NCI-H510A (cell line): ENCODE measurements at regions not wholly inside any gene's neighbourhood (a gene's known extent, or its start where the extent isn't known, plus 50 kb on each side); places are given as distances from the start of the nearest gene placed in this dataset.

Experiments
- DNase-seq: peaks from one replicate; lab custom pipeline; 2025; lab: John Stamatoyannopoulos, UW

GRCh38 chr2:83650898-83651297 is 808.2 kb downstream of the SUCLG1 start:
- no peak for DNase-seq

- no peak for DNase-seq
Observed at GRCh38 chr2:83650161-83650560, 808.9 kb downstream of the SUCLG1 start.

GRCh38 chr2:83640506-83640905 is 818.6 kb downstream of the SUCLG1 start:
- no peak for DNase-seq

GRCh38 chr2:83633423-83633822 is 825.7 kb downstream of the SUCLG1 start:
- DNase-seq, result no peak

GRCh38 chr2:83630351-83630750 is 828.7 kb downstream of the SUCLG1 start:
- no peak for DNase-seq

- DNase-seq, result no peak
Observed at GRCh38 chr2:83615511-83615910, 843.6 kb downstream of the SUCLG1 start.

- no peak for DNase-seq
Observed at GRCh38 chr2:83613178-83613577, 845.9 kb downstream of the SUCLG1 start.

GRCh38 chr2:83602753-83603152 is 856.3 kb downstream of the SUCLG1 start:
- DNase-seq, result no peak

GRCh38 chr2:83596592-83597282 is 862.3 kb downstream of the SUCLG1 start:
- no peak for DNase-seq

- DNase-seq, result no peak
Observed at GRCh38 chr2:83595926-83596325, 863.2 kb downstream of the SUCLG1 start.

GRCh38 chr2:83595121-83595690 is 863.9 kb downstream of the SUCLG1 start:
- no peak for DNase-seq

- no peak for DNase-seq
Observed at GRCh38 chr2:83594241-83595120, 864.6 kb downstream of the SUCLG1 start.

- no peak for DNase-seq
Observed at GRCh38 chr2:83587309-83587708, 871.8 kb downstream of the SUCLG1 start.

GRCh38 chr2:83585250-83585649 is 873.8 kb downstream of the SUCLG1 start:
- DNase-seq, result no peak

- DNase-seq, result no peak
Observed at GRCh38 chr2:83584672-83585071, 874.4 kb downstream of the SUCLG1 start.

GRCh38 chr2:83582589-83582988 is 876.5 kb downstream of the SUCLG1 start:
- no peak for DNase-seq

- DNase-seq, result no peak
Observed at GRCh38 chr2:83579507-83579906, 879.6 kb downstream of the SUCLG1 start.

GRCh38 chr2:83578405-83578804 is 880.7 kb downstream of the SUCLG1 start:
- no peak for DNase-seq

- DNase-seq, result no peak
Observed at GRCh38 chr2:83574614-83575013, 884.5 kb downstream of the SUCLG1 start.

GRCh38 chr2:83573060-83573459 is 886.0 kb downstream of the SUCLG1 start:
- no peak for DNase-seq

- DNase-seq, result no peak
Observed at GRCh38 chr2:83572400-83572799, 886.7 kb downstream of the SUCLG1 start.

GRCh38 chr2:83567551-83567950 is 891.5 kb downstream of the SUCLG1 start:
- DNase-seq, result no peak

GRCh38 chr2:83565626-83566025 is 893.5 kb downstream of the SUCLG1 start:
- DNase-seq, result no peak
